ENCODE measurements at regions not wholly inside any gene's neighbourhood (a gene's known extent, or its start where the extent isn't known, plus 50 kb on each side); places are given as distances from the start of the nearest gene placed in this dataset.

DNA sequence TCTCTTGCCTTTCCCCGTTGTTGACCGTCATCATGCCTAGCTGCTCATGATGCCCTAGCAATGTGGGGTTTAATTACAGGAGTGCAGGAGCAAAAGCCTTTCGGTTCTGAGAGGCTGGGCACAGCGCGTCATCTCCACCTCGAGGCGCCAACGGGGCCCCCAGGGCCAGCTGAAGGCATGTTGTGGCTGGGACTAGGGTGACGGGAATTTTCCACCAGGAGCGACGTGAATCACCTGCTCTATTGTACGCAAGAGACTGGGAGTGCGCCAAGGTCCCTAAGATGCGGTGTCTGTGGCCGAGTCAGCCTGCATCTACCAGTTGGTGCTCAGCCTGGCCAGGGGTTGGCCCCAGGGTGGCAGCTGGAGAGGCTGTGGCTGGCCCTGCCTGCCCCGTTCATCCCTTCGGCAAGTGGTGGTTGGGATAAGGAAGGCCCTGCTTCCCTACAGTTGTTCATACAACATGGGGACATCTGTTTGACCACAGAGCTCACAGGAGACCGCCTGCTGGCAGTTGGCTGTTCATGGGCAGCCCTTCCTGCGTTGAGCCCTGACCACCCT lies 1175.6 kb downstream of the BRD1 start:
- Mint-ChIP-seq H3K27me3 (no peaks in the 10 kb centered on the region), H3K27ac (no peak overlapping the region), H3K9me3 (no peaks in the 10 kb centered on the region), H3K4me3 (no peak overlapping the region), H3K4me1 (ENCODE audit: low read depth) (no peaks in the 10 kb centered on the region), H3K36me3 (ENCODE audit: low read depth) (no peaks in the 10 kb centered on the region)
- DNase-seq, result no peak

DNA sequence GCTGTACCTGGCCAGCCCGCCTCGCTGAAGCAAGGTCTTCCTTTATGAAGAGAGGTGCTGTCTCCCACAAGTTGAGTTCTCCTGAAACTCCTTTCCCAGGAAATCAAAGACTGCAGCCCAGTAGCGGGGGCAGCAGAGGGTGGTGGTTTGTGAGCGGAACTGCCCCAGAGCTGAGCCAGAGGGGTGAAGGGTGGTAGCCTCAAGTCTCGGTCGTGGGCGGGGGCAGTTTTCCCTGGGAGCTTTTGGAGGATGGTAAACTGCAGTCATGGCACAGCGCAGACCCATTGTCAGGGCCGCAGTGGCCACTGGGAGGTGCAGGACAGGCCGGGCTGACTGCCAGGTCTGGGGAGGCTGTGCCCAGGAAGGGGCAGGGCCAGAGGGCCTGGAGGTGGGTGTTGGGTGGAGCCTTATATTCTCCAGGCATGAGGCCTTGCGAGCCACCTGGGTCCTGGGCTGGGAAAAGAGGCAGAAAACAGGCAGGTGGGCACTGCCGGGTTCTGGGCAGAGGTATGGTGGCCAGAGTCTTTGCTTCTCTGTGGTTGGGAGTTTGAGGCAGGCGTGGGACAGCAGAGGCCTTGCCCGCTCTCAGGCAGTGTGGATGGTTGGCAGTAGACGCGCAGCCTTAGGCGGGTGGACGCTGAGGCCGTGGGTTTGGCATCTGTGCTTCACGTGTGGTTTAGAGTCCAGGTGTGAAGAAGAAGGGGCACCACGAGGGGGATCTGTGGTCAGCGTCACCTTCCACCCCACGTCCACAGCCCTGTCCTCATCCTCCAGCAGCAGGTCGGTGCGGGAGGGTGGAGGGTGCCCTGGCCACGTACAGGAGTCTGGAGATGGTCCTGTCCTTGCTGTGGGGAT lies 1176.4 kb downstream of the BRD1 start:
- no peaks in the 10 kb centered on the region for H3K4me1 Mint-ChIP-seq (ENCODE audit: low read depth)
- H3K4me3 Mint-ChIP-seq, result no peak overlapping the region
- no peaks in the 10 kb centered on the region for H3K27me3 Mint-ChIP-seq
- H3K27ac Mint-ChIP-seq, result no peak overlapping the region
- H3K36me3 Mint-ChIP-seq (ENCODE audit: low read depth), result no peaks in the 10 kb centered on the region
- no peak for DNase-seq
- H3K9me3 Mint-ChIP-seq, result no peaks in the 10 kb centered on the region

DNA sequence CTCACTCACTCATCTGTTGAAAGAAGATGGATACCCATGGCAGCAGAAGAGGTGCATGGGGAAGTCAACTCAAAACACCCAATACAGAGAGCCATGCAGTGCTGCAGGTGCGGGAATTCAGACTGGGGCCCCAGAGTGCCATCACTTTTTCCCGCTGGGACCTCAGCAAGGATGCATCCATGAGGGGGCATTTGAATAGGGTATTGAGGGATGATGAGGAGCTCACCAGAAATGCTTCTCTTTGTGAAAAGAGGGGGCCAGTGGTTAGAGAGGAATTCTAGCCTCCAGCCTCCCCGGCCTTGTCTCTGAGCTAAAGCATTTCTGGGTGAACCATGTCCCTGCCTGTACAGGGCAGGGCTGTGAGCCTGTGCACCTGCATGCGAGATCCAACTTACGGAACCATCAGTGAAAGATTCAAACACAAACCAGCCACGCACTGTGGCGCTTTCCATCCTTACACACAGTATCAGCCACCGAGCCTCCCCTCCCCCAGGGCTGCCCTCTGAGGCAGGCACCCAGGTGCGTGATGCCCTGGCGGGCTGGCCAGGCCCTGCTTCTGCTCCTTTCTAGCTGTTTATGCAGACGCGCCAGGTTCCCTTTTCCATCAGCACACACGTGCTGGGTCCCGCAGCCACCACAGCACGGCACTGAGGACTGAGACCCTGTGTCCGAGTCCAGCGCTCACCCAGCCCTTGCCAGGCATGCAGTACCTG lies 1177.2 kb downstream of the BRD1 start:
- Mint-ChIP-seq H3K4me1 (ENCODE audit: low read depth) (no peaks in the 10 kb centered on the region), H3K9me3 (no peaks in the 10 kb centered on the region)

DNA sequence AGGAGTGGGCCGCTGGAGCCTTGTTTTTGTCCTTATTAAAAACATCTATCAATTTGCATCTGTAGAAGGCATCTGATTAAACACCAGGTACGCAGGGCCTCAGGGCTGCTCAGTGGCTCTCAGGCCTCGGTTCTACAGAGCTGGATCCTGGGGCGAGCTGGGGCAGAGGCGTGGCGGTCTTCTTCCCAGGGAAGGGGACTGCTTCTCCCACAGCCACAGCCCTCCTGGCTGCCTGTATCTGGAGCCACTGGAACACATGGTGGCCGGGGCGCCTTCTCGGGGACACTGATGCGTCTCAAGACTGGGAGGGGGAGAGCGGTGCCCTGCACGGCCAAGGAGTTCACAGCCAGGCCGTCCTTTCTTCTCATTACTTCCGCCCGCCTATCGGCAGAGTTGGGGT lies 1178.2 kb downstream of the BRD1 start:
- Mint-ChIP-seq H3K36me3 (ENCODE audit: low read depth) (no peaks in the 10 kb centered on the region), H3K4me3 (no peak overlapping the region), H3K4me1 (ENCODE audit: low read depth) (no peaks in the 10 kb centered on the region), H3K27me3 (no peaks in the 10 kb centered on the region), H3K9me3 (no peaks in the 10 kb centered on the region), H3K27ac (no peak overlapping the region)
- no peak for DNase-seq

More for the DNA sequence above, 1177.2 kb downstream of the BRD1 start:
- no peak overlapping the region for H3K4me3 Mint-ChIP-seq
- no peak for DNase-seq
- no peaks in the 10 kb centered on the region for H3K27me3 Mint-ChIP-seq
- no peak overlapping the region for H3K27ac Mint-ChIP-seq
- H3K36me3 Mint-ChIP-seq (ENCODE audit: low read depth), result no peaks in the 10 kb centered on the region

- no peak for DNase-seq
- Mint-ChIP-seq H3K27me3 (no peaks in the 10 kb centered on the region), H3K9me3 (no peaks in the 10 kb centered on the region), H3K4me1 (ENCODE audit: low read depth) (no peaks in the 10 kb centered on the region), H3K27ac (no peak overlapping the region), H3K36me3 (ENCODE audit: low read depth) (no peaks in the 10 kb centered on the region), H3K4me3 (no peak overlapping the region)
Measured at GRCh38 chr22:48649031-48649430, 1178.6 kb downstream of the BRD1 start.

DNA sequence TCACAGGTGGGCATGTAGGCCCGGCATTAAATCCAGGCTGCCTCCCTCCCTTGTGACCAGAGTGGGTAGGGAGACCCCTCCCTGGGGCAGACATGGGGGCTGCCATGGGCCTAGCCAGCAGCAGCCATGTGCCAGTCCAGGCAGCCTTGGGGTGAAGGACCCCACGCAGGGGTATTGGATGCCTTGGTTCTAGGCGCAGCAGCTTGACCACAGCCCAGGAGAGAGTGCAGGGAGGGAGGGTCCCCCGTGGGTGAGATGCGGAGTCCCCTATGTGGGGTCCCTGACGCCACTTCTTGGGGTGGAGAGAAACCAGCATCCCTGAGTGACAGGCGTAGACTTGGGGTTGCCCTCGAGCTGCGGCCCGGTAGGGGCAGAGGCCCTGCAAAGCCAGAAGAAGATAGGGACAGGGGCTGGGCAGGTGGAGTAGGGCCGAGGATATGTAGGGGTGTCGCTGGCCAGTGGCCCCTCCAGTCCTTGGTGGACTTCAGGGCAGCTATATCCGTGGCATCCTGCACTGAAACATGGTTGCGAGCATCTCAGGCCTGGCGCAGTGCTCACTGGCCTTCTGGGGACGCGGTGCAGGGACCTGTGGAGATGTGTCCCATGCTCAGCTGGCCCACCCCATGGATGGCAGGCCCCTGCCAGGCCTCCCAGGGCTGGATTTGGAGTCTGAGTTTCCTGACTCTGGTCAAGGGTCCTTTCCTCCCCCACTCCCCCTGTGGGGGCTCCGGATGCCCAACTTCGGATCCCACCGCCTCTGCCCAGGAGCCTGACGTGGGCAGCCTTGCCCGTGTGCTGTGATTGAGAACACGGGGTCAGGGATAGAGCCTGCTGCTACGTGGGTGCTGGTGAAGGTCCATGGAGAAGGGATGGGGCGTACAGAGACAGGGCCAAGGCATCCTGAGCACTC lies 1179.8 kb downstream of the BRD1 start:
- H3K27ac Mint-ChIP-seq, result no peak overlapping the region
- no peaks in the 10 kb centered on the region for H3K4me1 Mint-ChIP-seq (ENCODE audit: low read depth)
- no peak overlapping the region for H3K4me3 Mint-ChIP-seq
- H3K9me3 Mint-ChIP-seq, result no peaks in the 10 kb centered on the region
- no peak for DNase-seq
- no peaks in the 10 kb centered on the region for H3K27me3 Mint-ChIP-seq
- no peaks in the 10 kb centered on the region for H3K36me3 Mint-ChIP-seq (ENCODE audit: low read depth)

- H3K27ac Mint-ChIP-seq, result no peak overlapping the region
- H3K36me3 Mint-ChIP-seq (ENCODE audit: low read depth), result no peaks in the 10 kb centered on the region
- H3K4me1 Mint-ChIP-seq (ENCODE audit: low read depth), result no peaks in the 10 kb centered on the region
- no peaks in the 10 kb centered on the region for H3K9me3 Mint-ChIP-seq
- no peak for DNase-seq
- no peaks in the 10 kb centered on the region for H3K27me3 Mint-ChIP-seq
- no peak overlapping the region for H3K4me3 Mint-ChIP-seq
Measured at GRCh38 chr22:48647051-48647450, 1180.6 kb downstream of the BRD1 start.

DNA sequence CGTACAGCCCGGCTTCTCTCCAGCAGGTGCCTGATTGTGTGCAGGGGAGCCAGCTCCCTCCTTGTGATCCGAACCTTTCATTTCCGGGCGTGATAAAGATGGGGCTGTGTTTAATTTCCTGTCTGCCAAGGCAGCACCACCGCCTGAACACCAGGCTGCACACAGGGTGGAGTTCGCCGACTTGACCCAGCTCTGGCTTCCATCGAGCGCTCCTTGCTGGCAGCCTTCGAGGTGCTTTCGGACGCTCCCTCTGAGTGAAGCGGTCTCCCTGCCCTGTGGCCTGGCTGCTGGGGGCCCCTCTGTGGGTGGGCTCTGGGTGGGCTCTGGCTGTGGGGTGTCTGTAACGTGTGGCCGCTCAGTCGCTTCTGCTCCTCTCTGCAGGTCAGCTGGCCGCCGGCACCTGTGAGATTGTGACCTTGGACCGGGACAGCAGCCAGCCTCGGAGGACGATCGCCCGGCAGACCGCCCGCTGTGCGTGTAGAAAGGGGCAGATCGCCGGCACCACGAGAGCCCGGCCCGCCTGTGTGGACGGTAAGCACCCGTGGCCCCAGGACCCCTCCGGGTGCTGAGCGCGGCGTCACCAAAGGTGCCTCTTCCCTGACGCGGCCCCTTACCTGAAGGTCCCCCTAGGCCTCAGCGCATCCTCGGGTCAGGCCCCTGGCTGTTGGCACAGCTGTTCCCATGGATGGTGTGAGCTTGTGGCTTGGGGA lies 1181.3 kb downstream of the BRD1 start:
- H3K4me3 Mint-ChIP-seq, result no peak overlapping the region
- H3K9me3 Mint-ChIP-seq, result no peaks in the 10 kb centered on the region
- DNase-seq, result no peak
- no peaks in the 10 kb centered on the region for H3K27me3 Mint-ChIP-seq
- no peaks in the 10 kb centered on the region for H3K36me3 Mint-ChIP-seq (ENCODE audit: low read depth)
- H3K27ac Mint-ChIP-seq, result no peak overlapping the region
- no peaks in the 10 kb centered on the region for H3K4me1 Mint-ChIP-seq (ENCODE audit: low read depth)

- Mint-ChIP-seq H3K9me3 (no peaks in the 10 kb centered on the region), H3K27me3 (no peaks in the 10 kb centered on the region), H3K36me3 (ENCODE audit: low read depth) (no peaks in the 10 kb centered on the region), H3K27ac (no peak overlapping the region), H3K4me1 (ENCODE audit: low read depth) (no peaks in the 10 kb centered on the region), H3K4me3 (no peak overlapping the region)
- DNase-seq, result no peak
Measured at GRCh38 chr22:48645766-48646165, 1181.9 kb downstream of the BRD1 start.

DNA sequence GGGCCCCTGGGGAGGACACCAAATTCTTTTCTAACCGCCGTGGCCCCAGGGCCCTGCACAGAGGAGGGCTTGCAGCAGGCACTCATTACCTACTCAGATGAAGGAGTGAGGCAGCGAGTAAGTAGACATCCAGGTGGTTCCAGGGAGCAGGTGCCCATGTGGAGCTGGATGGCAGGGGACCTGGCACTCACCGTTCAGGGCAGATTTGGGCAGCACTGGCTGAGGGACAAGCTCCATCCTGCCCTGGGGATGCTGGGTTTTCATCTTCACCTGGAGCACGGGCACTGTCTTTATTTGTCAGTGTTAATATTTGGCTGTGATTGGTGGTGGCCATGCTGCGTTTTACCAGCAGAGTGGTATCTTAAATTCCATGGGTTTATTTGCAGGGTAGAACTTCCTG lies 1182.7 kb downstream of the BRD1 start:
- Mint-ChIP-seq H3K9me3 (no peaks in the 10 kb centered on the region), H3K4me3 (no peak overlapping the region), H3K27ac (no peak overlapping the region), H3K27me3 (no peaks in the 10 kb centered on the region), H3K36me3 (ENCODE audit: low read depth) (no peaks in the 10 kb centered on the region), H3K4me1 (ENCODE audit: low read depth) (no peaks in the 10 kb centered on the region)
- DNase-seq, result no peak

DNA sequence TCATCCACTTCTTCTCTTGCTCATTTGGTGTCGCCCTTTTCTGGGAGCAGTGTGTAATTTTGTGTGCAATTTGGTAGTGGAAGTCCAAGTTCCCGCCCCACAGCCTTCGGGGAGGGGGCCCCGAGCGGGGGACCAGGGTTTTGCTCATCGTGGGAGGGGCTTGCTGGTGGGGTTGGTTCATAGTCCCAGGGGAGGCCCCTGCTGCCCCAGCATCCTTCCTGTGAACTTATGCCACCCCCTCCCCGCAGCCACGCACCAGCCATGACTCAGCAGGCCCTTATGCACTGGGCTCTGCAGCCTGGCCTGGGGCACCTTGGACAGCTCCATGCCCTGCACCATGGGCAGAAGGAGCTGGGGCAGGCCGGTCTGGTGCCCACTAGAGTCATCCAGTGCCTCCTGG lies 1183.6 kb downstream of the BRD1 start:
- no peaks in the 10 kb centered on the region for H3K36me3 Mint-ChIP-seq (ENCODE audit: low read depth)
- no peak for DNase-seq
- H3K9me3 Mint-ChIP-seq, result no peaks in the 10 kb centered on the region
- no peaks in the 10 kb centered on the region for H3K27me3 Mint-ChIP-seq
- H3K27ac Mint-ChIP-seq, result no peak overlapping the region
- no peak overlapping the region for H3K4me3 Mint-ChIP-seq
- H3K4me1 Mint-ChIP-seq (ENCODE audit: low read depth), result no peaks in the 10 kb centered on the region

- Mint-ChIP-seq H3K36me3 (ENCODE audit: low read depth) (no peaks in the 10 kb centered on the region), H3K27ac (no peak overlapping the region), H3K27me3 (no peaks in the 10 kb centered on the region), H3K9me3 (no peaks in the 10 kb centered on the region), H3K4me1 (ENCODE audit: low read depth) (no peaks in the 10 kb centered on the region), H3K4me3 (no peak overlapping the region)
- DNase-seq, result no peak
Measured at GRCh38 chr22:48643066-48643731, 1184.5 kb downstream of the BRD1 start.

GRCh38 chr22:48642550-48642949 lies 1185.1 kb downstream of the BRD1 start:
- DNase-seq, result no peak
- Mint-ChIP-seq H3K4me3 (no peak overlapping the region), H3K36me3 (ENCODE audit: low read depth) (no peaks in the 10 kb centered on the region), H3K27ac (no peak overlapping the region), H3K27me3 (no peaks in the 10 kb centered on the region), H3K4me1 (ENCODE audit: low read depth) (no peaks in the 10 kb centered on the region), H3K9me3 (no peaks in the 10 kb centered on the region)

Measured in activated T-cell treated with anti-CD3 and anti-CD28 coated beads, Interleukin-2, amount 50 U/mL, for 24 hours (primary cell).